ENCODE measurements at regions not wholly inside any gene's neighbourhood (a gene's known extent, or its start where the extent isn't known, plus 50 kb on each side); places are given as distances from the start of the nearest gene placed in this dataset.

GRCh38 chr15:66966256-66966655 is 99.1 kb upstream of the SMAD3 start:
- TF ChIP-seq POLR2AphosphoS5 (IDR thresholded peaks at IDR 0.05; ENCODE audit: low read depth, low read length): no peak
- no peak for TF ChIP-seq EZH2 (IDR thresholded peaks at IDR 0.05)
- peak; percentile 44; the same call in 1 of the 2 replicates for TF ChIP-seq CBX3 (IDR thresholded peaks at IDR 0.05; ENCODE audit: low read depth)
- TF ChIP-seq POLR2A (IDR thresholded peaks at IDR 0.05; ENCODE audit: borderline replicate concordance, extremely low read depth, insufficient read depth, insufficient read length): no peak
- peak; percentile 19 to 61 (median 37); a peak in 4 of 6 replicates for TF ChIP-seq CTCF (IDR thresholded peaks at IDR 0.05 in 2 of 3, conservative IDR thresholded peaks at IDR 0.05 in 1 of 3; ENCODE audit: borderline replicate concordance in 1 of 3, insufficient read depth in 1 of 3, low read depth in 2 of 3, low read length in 2 of 3)
- no peak for TF ChIP-seq ZFX (IDR thresholded peaks at IDR 0.05)
- TF ChIP-seq EZH2phosphoT487 (IDR thresholded peaks at IDR 0.05; ENCODE audit: borderline replicate concordance): no peak
- TF ChIP-seq ZNF274 (IDR thresholded peaks at IDR 0.05; ENCODE audit: low read depth, low read length): no peak
- TF ChIP-seq MAX (IDR thresholded peaks at IDR 0.05): no peak
- no peak for TF ChIP-seq EGR1 (IDR thresholded peaks at IDR 0.05; ENCODE audit: low read depth)
- TF ChIP-seq REST (IDR thresholded peaks at IDR 0.05; ENCODE audit: low read depth): no peak
- no peak for TF ChIP-seq TCF7L2 (IDR thresholded peaks at IDR 0.05; ENCODE audit: borderline replicate concordance, extremely low read depth, insufficient read depth, insufficient read length)
- no peak for TF ChIP-seq SP1 (IDR thresholded peaks at IDR 0.05; ENCODE audit: low read depth)
